ENCODE measurements at regions not wholly inside any gene's neighbourhood (a gene's known extent, or its start where the extent isn't known, plus 50 kb on each side); places are given as distances from the start of the nearest gene placed in this dataset.

DNA sequence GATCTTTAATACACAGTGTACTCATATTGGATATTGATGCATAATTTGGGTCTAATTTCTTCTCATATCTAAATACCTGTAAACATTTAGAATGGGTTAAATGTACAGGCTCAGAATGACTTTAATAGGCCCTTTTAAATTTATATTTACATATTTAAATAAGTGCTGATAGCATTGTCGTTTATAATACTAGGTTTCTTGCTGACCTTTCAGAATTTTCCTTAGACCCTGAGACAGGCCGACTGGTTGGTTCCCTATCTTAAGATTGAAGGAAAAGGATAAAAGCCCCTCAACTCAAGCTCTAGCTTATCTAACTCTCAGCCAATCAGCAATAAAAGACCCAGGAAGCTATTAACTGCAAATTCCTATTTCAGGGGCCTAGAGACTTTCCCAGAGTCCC lies 67.8 kb upstream of the HNMT start:
- CTCF ChIA-PET, result no interaction called here
- BruUV-seq (replicated peaks), result no TSS peak
- TF ChIP-seq, protein P1, sequence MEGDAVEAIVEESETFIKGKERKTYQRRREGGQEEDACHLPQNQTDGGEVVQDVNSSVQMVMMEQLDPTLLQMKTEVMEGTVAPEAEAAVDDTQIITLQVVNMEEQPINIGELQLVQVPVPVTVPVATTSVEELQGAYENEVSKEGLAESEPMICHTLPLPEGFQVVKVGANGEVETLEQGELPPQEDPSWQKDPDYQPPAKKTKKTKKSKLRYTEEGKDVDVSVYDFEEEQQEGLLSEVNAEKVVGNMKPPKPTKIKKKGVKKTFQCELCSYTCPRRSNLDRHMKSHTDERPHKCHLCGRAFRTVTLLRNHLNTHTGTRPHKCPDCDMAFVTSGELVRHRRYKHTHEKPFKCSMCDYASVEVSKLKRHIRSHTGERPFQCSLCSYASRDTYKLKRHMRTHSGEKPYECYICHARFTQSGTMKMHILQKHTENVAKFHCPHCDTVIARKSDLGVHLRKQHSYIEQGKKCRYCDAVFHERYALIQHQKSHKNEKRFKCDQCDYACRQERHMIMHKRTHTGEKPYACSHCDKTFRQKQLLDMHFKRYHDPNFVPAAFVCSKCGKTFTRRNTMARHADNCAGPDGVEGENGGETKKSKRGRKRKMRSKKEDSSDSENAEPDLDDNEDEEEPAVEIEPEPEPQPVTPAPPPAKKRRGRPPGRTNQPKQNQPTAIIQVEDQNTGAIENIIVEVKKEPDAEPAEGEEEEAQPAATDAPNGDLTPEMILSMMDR (conservative IDR thresholded peaks at IDR 0.05), result no peak
- no peak for TF ChIP-seq EZH2 (IDR thresholded peaks at IDR 0.05; ENCODE audit: low read depth)
- H3K27me3 ChIP-seq (ENCODE audit: insufficient read depth, low read depth), result no peaks in the 10 kb centered on the region
- H3K4me3 ChIP-seq, result no peak overlapping the region
- H3K36me3 ChIP-seq (ENCODE audit: low read depth), result no peaks in the 10 kb centered on the region
- no peaks in the 10 kb centered on the region for H3K9me2 ChIP-seq (ENCODE audit: insufficient read depth)
- no peak overlapping the region for H3K27ac ChIP-seq
- H3K9me3 ChIP-seq (ENCODE audit: insufficient read depth, low read depth), result no peaks in the 10 kb centered on the region
- POLR2A ChIA-PET (ENCODE audit: unreplicated experiment), result no interaction called here
- intact Hi-C loops (cut with micrococcal nuclease; ENCODE audit: unreplicated experiment), result no loop called here
- H3K4me1 ChIP-seq (replicated peaks; ENCODE audit: insufficient read depth), result no peaks in the 10 kb centered on the region
- H3K4me2 ChIP-seq, result no peak overlapping the region
- H3F3A ChIP-seq (ENCODE audit: insufficient read depth, low read depth), result no peaks in the 10 kb centered on the region
- DNase-seq, result no peak
- H2AFZ ChIP-seq, result no peak overlapping the region
- no peaks in the 10 kb centered on the region for H4K20me1 ChIP-seq (ENCODE audit: insufficient read depth)
- H3K79me2 ChIP-seq (ENCODE audit: low read depth), result no peaks in the 10 kb centered on the region

DNA sequence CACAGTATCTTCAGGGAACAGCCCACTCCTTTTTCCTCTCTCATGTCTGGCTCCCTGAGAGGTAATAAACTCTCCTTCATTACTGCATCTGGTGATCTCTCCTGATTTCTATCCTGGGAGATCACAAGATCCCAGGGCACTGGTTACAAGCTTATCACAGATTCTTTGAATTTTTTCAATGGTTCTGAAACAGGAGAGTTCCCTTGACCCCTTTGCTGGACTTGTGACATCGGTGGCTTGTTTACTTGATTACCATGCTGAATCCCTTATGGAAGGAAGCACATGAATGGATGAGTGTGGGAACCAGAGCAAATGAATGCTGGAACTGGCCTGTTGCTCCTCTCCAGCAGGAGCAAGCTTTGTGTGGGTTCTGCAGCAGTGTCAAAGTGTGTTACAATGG lies 67.2 kb upstream of the HNMT start:
- H4K20me1 ChIP-seq (ENCODE audit: insufficient read depth), result no peaks in the 10 kb centered on the region
- H3K4me3 ChIP-seq, result no peak overlapping the region
- no TSS peak for BruUV-seq (replicated peaks)
- no peaks in the 10 kb centered on the region for H3F3A ChIP-seq (ENCODE audit: insufficient read depth, low read depth)
- no peaks in the 10 kb centered on the region for H3K9me2 ChIP-seq (ENCODE audit: insufficient read depth)
- intact Hi-C loops (cut with micrococcal nuclease; ENCODE audit: unreplicated experiment), result no loop called here
- no peaks in the 10 kb centered on the region for H3K79me2 ChIP-seq (ENCODE audit: low read depth)
- no peaks in the 10 kb centered on the region for H3K9me3 ChIP-seq (ENCODE audit: insufficient read depth, low read depth)
- POLR2A ChIA-PET (ENCODE audit: unreplicated experiment), result no interaction called here
- no peak overlapping the region for H3K4me2 ChIP-seq
- no peaks in the 10 kb centered on the region for H3K36me3 ChIP-seq (ENCODE audit: low read depth)
- no peak overlapping the region for H2AFZ ChIP-seq
- H3K4me1 ChIP-seq (replicated peaks; ENCODE audit: insufficient read depth), result no peaks in the 10 kb centered on the region
- CTCF ChIA-PET, result no interaction called here
- no peak overlapping the region for H3K27ac ChIP-seq
- H3K27me3 ChIP-seq (ENCODE audit: insufficient read depth, low read depth), result no peaks in the 10 kb centered on the region
- DNase-seq, result no peak
- no peak for TF ChIP-seq EZH2 (IDR thresholded peaks at IDR 0.05; ENCODE audit: low read depth)
- TF ChIP-seq, protein P1 (conservative IDR thresholded peaks at IDR 0.05), result no peak

DNA sequence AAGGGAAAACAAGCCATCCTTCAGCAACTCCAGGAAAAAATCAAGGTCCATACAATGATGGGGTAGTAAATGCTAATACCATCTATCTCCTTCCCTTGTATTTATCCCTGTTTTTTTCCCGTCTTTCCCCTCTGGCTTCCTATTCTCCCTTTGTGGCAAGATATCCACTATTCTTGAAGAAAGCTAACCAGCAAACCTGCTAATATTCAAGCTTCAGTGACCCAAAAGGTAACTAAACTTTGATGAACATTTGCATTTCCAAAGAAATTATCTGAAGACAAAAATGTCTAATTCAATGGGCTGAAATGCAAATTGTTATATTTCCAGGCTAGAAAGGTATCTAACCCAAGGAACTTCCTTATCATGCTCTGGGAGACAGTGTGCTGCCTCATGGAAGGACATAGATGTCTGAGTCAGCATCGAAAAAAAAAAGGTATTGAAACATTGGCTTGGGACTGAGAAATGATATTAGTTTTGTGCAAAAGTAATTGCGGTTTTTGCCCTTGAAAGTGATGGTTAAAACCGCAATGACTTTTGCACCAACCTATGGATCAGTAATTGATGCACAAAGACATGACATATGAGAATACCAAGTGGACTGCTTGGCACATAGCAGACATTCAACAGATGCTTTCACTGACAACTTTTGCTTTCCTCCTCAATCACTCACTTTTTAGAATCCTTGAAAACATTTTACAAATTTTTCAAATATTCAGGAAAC lies 63.7 kb upstream of the HNMT start:
- Histone ChIP-seq H4K20me1 (ENCODE audit: insufficient read depth) (no peaks in the 10 kb centered on the region), H3K36me3 (ENCODE audit: low read depth) (no peaks in the 10 kb centered on the region), H3K4me1 (replicated peaks; ENCODE audit: insufficient read depth) (no peaks in the 10 kb centered on the region), H3K4me3 (no peak overlapping the region), H2AFZ (no peak overlapping the region), H3K27ac (no peak overlapping the region), H3K9me2 (ENCODE audit: insufficient read depth) (no peaks in the 10 kb centered on the region), H3K79me2 (ENCODE audit: low read depth) (no peaks in the 10 kb centered on the region), H3K4me2 (no peak overlapping the region), H3F3A (ENCODE audit: insufficient read depth, low read depth) (no peaks in the 10 kb centered on the region), H3K9me3 (ENCODE audit: insufficient read depth, low read depth) (no peaks in the 10 kb centered on the region), H3K27me3 (ENCODE audit: insufficient read depth, low read depth) (no peaks in the 10 kb centered on the region)
- CTCF ChIA-PET, result no interaction called here
- intact Hi-C loops (cut with micrococcal nuclease; ENCODE audit: unreplicated experiment), result no loop called here
- no peak for DNase-seq
- POLR2A ChIA-PET (ENCODE audit: unreplicated experiment), result interaction anchor here (0.7 kb wide), 1 partner anchor 326 kb away, joined by 3 read pairs; no protein-coding TSS in a partner anchor
- no TSS peak for BruUV-seq (replicated peaks)
- TF ChIP-seq EZH2 (IDR thresholded peaks at IDR 0.05; ENCODE audit: low read depth), result no peak
- TF ChIP-seq, protein P1 (conservative IDR thresholded peaks at IDR 0.05), result no peak
